Uterus (tissue), 3 donors: ENCODE measurements at regions not wholly inside any gene's neighbourhood (a gene's known extent, or its start where the extent isn't known, plus 50 kb on each side); places are given as distances from the start of the nearest gene placed in this dataset.

ENCODE experiments used
- DNase-seq, 2 donors: peaks; one replicate each; pipeline ENCODE4 v3.0.0-alpha.2; 2019 to 2020
- H3K27ac ChIP-seq, 2 donors: fragments of 200-600 bp; sonication (generic); 1 replicate in 1 of 2; 2 replicates in 1 of 2; pipeline ENCODE4 v1.5.1; 2016 to 2018
- H3K27me3 ChIP-seq, 2 donors: fragments of 200-600 bp; sonication (generic); one replicate each; pipeline ENCODE4 v1.5.1; 2018 to 2019; ENCODE audit warnings: control low read depth in 1 of 2
- H3K36me3 ChIP-seq, 2 donors: fragments of 200-600 bp; sonication (generic); one replicate each; pipeline ENCODE4 v1.5.1; 2019; ENCODE audit warnings: control low read depth in 1 of 2
- H3K4me1 ChIP-seq, 2 donors: fragments of 200-600 bp; sonication (generic); one replicate each; pipeline ENCODE4 v1.5.1; 2018 to 2019; ENCODE audit warnings: control low read depth in 1 of 2
- H3K4me3 ChIP-seq, 2 donors: fragments of 200-600 bp; sonication (generic); 1 replicate in 1 of 2; 2 replicates in 1 of 2; pipeline ENCODE4 v1.5.1; 2018 to 2019; ENCODE audit warnings: mild to moderate bottlenecking in 1 of 2
- H3K9me3 ChIP-seq, 2 donors: fragments of 200-600 bp; sonication (generic); one replicate each; pipeline ENCODE4 v1.5.1; 2019; ENCODE audit warnings: control low read depth in 1 of 2
- CTCF ChIP-seq, 4 experiments: fragments of 200-600 bp in 2 of 4; fragments of 450-650 bp in 2 of 4; sonication (generic) in 2 of 4; IDR thresholded peaks; one replicate each; pipeline ENCODE4 v1.5.1; 2016 to 2019; ENCODE audit warnings: antibody characterized with exemption in 4 of 4, mild to moderate bottlenecking in 2 of 4, moderate library complexity in 1 of 4
- POLR2A ChIP-seq, 2 donors: fragments of 450-650 bp; IDR thresholded peaks; one replicate each; pipeline ENCODE4 v1.6.1; 2016; ENCODE audit warnings: antibody characterized with exemption in 2 of 2, mild to moderate bottlenecking in 1 of 2, moderate library complexity in 1 of 2
- intact Hi-C: fragments of 100-400 bp; cut with DNase I; formaldehyde crosslinking; loops from one replicate; pipeline ENCODE4 v1.15.1; 2023; ENCODE audit warnings: low total_unique reads
- donor health status: DM: yes; HTN: yes; CAD: no.

- no peak overlapping the region for H3K4me3 ChIP-seq
- H3K27ac ChIP-seq: no peak overlapping the region
- DNase-seq: no peak
- TF ChIP-seq POLR2A (IDR thresholded peaks at IDR 0.05): no peak
- TF ChIP-seq CTCF (IDR thresholded peaks at IDR 0.05): no peak
- no peaks in the 10 kb centered on the region for H3K36me3 ChIP-seq
- H3K27me3 ChIP-seq: no peaks in the 10 kb centered on the region
- no peaks in the 10 kb centered on the region for H3K4me1 ChIP-seq
- no peaks in the 10 kb centered on the region for H3K9me3 ChIP-seq
- intact Hi-C loops: no loop called here
Observed at GRCh38 chr18:2348003-2348402, 223.3 kb downstream of the METTL4 start.

DNA sequence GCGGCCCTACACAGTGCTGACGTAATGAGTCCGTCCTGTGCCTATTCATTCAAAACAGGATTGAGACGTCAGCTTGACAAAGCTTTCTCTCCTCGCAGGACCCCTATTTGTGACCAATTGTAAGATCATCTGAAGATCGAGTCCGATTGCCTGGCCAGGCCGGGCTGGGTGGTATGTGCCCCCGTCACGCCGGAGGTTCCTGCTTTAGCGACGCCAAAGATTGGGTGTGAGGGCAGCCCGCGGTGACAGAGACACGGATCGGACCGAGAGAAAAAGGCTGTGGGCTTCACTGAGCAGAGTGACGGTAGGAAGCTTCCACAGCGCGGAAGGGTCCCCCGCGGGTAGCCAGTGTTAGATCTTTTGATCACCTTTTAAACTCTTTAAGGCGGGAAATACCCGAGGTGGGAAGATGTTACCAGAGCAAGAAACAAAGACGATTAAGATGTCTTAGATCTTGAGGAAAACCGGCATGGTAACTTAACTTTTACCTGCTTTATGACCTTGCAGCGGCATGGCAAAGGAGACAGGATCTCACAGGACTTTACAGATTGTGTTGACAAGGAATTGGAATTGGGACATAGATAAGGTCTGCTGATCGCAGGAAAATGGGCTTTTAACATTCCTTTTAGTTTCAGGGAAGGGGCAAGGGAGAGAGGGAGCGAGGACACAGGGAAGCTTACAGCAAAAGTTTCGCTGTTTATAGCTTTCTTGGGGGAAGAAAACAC is 220.0 kb downstream of the METTL4 start:
- Histone ChIP-seq H3K9me3 (no peaks in the 10 kb centered on the region), H3K4me1 (no peaks in the 10 kb centered on the region), H3K27ac (no peak overlapping the region), H3K27me3 (no peaks in the 10 kb centered on the region), H3K4me3 (no peak overlapping the region), H3K36me3 (no peaks in the 10 kb centered on the region)
- intact Hi-C loops: no loop called here
- DNase-seq: no peak
- no peak for TF ChIP-seq POLR2A (IDR thresholded peaks at IDR 0.05)
- no peak for TF ChIP-seq CTCF (IDR thresholded peaks at IDR 0.05)

DNA sequence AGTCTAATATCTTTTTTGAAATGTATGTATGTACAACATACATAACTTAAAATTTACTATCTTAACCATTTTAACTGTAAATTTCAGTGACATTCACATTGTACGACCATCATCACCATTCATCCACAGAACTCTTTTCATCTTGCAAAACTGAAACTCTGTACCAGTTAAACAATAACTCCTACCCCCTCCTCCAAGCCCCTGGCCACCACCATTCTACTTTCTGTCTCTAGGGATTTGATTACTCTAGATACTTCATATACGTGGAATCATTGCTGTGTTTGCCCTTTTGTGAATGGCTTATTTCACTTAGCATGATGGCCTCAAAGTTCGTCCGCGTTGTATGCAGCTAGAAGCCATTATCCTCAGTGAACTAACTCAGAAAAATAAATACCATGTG is 217.0 kb downstream of the METTL4 start:
- intact Hi-C loops: no loop called here

GRCh38 chr18:2356906-2357305 is 214.4 kb downstream of the METTL4 start:
- Histone ChIP-seq H3K4me3 (no peak overlapping the region), H3K36me3 (no peaks in the 10 kb centered on the region), H3K27me3 (no peaks in the 10 kb centered on the region), H3K9me3 (no peaks in the 10 kb centered on the region), H3K27ac (no peak overlapping the region), H3K4me1 (no peaks in the 10 kb centered on the region)
- intact Hi-C loops: no loop called here
- no peak for DNase-seq
- no peak for TF ChIP-seq POLR2A (IDR thresholded peaks at IDR 0.05)
- TF ChIP-seq CTCF (IDR thresholded peaks at IDR 0.05): no peak

More for the DNA sequence above, 217.0 kb downstream of the METTL4 start:
- Histone ChIP-seq H3K4me3 (no peak overlapping the region), H3K27ac (no peak overlapping the region), H3K9me3 (no peaks in the 10 kb centered on the region), H3K4me1 (no peaks in the 10 kb centered on the region), H3K27me3 (no peaks in the 10 kb centered on the region), H3K36me3 (no peaks in the 10 kb centered on the region)
- TF ChIP-seq POLR2A (IDR thresholded peaks at IDR 0.05) (no peak), CTCF (IDR thresholded peaks at IDR 0.05) (no peak)
- DNase-seq: no peak

GRCh38 chr18:2360861-2361260 is 210.4 kb downstream of the METTL4 start:
- intact Hi-C loops: no loop called here
- DNase-seq: no peak
- H3K27me3 ChIP-seq: no peaks in the 10 kb centered on the region
- no peak overlapping the region for H3K27ac ChIP-seq
- H3K9me3 ChIP-seq: no peaks in the 10 kb centered on the region
- no peaks in the 10 kb centered on the region for H3K4me1 ChIP-seq
- no peak overlapping the region for H3K4me3 ChIP-seq
- TF ChIP-seq POLR2A (IDR thresholded peaks at IDR 0.05) (no peak), CTCF (IDR thresholded peaks at IDR 0.05) (no peak)
- H3K36me3 ChIP-seq: no peaks in the 10 kb centered on the region
